GM19035 (cell line): ENCODE measurements at regions not wholly inside any gene's neighbourhood (a gene's known extent, or its start where the extent isn't known, plus 50 kb on each side); places are given as distances from the start of the nearest gene placed in this dataset.
"Not testable (repeated sequence)": the region's sequence is repeated elsewhere in the genome, so short reads cannot be mapped to it uniquely, and the experiment has no call there.

ENCODE experiments used
- ATAC-seq: cut with Tn5 transposase; IDR thresholded peaks from one replicate; pipeline ENCODE4 v1.9.1; 2021; ENCODE audit not compliant: unreplicated experiment

DNA sequence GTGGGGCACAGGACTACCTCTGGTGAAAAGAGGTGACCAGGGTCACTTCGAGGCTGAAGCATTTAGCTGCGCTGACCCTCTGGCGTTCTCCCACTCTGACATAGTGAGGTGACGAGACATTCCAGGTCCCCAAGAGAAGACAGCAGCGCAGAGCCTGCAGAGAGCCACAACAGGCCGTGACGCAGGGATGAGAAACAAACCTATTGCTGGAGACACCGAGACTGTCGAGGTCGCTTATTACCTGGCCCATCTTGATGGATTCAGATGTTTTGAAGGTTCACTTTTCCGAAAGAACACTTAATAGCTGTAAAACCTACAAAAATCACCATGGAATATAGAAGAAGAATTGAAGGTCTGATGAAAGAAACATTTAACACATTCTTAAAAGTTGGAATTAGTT, 466.3 kb downstream of the NR2F2 start:
- ATAC-seq: no peak

DNA sequence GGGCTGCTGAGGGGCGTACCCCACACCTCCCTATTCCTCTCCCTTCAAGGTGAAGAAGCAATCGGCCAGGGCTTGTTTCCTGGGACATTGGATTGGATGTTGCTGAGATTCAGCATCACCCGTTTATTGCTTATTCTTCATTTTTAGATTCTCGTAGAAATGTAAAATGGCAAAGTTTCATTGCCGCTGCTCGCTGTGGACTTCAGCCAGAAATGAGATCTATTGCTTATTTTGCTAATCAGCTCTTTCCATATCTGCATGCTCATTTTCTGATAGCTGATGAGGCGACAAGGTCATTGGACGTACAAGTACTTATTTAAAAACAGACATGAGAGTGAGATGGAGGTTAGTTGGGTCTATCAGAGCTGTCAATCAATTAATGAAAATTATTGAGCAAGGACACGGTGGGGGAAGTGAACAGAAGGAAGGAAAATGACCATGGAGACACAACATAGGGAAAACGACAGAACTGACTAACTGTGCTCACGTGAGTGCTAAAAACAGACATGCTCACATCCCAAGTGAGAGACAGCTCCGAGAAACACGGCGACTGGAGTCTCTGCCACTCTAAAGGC, 471.2 kb downstream of the NR2F2 start:
- no peak for ATAC-seq

DNA sequence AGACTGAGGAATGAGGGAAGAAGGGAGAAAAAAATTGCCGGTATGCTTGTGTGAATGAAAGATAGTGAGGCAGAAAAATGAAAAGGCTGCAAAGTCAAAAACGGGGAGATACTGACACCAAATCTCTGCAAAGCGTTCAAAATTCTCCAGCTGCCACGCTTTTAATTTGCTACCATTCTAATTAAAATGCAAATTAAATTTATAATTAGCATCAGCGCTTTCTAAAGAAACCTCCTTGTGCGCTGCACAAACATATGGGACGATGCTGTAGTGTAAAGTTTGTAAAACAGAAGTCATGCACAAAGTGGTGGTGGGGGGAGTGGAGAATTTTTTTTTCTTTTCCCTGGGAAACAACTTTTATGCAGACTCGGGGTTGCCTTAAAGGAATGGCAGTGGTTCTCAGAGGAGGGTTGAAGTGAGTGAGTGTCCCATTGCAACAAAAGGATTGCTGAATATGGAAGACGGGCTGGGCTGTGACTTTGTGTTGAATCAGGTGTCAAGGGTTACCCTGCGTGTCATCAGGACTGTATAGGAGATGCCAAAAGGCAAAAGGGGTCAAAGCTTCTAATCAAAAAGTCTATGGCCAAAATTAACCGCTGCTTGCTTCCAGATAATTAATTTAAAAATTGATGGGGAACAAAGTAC, 472.2 kb downstream of the NR2F2 start:
- no peak for ATAC-seq

DNA sequence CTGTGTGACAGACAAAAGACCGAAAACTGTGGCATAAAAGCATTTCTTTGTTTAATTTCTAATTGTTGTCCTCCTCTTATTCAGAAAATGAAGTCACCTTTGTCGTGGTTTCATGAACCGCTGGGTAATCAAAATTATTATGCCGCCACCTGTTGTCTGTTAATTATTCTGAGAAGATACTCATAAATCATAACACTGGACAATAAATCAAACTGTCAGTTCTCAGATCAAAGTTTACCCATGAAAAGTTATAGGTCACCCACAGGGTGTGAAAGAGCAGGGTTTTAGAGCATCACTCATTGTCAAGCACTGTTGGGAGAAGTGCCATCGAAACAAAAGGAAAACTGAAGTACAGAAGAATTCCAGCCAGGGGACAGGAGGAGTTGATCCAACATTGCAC, 474.3 kb downstream of the NR2F2 start:
- no peak for ATAC-seq

DNA sequence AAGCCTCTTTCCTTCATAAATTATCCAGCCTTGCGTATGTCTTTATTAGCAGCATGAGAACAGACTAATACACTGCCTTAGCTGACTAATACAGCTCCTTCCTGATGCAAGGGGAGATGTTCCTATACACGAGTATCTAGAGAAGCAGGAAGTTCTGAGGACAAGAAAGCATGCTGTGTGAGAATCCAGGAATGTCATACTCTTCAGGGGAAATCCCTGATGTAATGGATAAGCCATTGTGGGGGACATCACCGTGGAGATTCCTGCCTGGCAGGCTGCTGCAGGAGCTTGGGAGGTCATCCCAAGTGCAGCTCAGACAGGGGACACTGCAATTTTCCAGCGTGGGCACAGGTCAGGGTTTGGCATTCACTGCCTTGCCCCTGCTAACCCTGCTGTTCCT, 476.9 kb downstream of the NR2F2 start:
- no peak for ATAC-seq

DNA sequence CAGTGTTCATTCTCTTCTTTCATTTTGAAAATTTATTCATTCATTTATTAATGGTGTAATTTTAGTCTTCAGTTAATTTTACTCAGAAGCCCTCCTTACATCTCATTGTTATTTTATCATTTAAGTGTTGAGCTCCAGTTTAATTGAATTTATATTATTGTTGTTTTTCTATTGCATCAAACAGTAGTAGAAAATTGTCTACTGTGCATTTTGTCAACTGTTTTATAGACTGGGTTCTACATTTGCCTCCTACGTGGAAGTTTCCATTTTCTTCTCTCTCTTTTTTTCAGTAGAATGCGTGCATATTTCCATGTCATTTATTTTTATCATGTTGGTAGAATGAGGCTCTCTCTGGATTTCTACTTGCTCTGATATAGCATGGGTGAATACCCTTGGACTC, 487.4 kb downstream of the NR2F2 start:
- ATAC-seq: no peak

DNA sequence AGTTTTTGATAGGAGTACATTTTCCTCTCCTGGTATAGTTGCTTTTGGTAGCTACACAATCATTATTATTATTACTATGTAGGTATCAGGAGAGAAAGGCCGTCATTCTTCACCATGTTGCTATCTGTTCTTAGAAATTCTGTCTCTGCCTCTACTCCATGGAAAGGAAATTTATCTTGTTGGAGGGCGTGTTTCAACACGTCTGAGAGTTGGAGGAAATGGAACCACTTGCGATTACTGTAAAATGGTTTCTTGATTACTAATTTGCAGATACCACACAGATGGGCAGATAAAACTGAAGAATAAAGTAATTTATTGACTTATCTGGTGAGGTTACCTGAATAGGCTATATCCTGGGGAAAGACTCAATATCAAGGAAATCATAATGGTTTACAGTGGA, 488.4 kb downstream of the NR2F2 start:
- ATAC-seq: no peak

DNA sequence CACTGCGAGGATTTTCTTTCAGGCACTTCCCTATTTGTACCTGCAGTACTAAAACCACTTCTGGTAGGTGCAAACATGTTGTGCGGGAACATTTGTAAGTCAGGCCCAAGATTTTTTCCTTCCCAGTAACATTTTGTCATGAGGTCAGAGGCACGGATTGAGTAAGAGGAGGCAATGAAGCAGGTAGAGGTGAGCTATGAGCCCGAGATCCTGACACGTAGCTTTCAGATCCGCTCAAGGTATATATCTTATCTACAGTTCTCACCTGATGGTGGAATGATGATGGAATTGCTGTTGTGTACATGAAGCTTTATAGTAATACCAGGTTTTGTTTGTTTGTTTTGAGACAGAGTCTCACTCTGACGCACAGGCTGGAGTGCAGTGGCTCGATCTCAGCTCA, 497.5 kb downstream of the NR2F2 start:
- no peak for ATAC-seq

DNA sequence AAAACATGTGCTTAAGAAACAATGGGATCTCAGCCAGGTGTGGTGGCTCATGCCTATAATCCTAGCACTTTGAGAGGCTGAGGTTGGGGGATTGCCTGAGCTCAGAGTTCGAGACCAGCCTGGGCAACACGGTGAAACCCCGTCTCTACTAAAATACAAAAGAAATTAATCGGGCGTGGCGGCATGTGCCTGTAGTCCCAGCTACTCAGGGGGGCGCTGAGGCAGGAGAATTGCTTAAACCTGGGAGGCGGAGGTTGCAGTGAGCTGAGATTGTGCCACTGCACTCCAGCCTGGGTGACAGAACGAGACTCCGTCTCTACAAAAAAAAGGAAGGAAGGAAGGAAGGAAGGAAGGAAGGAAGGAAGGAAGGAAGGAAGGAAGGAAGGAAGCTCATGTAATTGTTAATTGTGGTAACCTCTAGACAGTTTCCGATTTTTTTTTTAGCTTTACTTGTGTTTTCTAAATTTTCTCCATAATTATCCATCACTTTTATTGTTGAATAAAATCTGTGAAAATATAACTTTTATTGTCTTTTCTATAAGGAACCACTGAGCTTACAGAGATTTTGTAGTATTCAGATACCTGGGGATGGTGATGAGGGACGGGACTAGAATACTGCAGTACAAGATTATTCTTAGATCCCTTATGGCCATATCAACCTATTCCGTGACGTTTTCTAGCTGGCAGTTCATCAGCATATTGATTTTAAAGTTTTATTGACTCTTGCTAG, 506.9 kb downstream of the NR2F2 start:
- no peak for ATAC-seq

DNA sequence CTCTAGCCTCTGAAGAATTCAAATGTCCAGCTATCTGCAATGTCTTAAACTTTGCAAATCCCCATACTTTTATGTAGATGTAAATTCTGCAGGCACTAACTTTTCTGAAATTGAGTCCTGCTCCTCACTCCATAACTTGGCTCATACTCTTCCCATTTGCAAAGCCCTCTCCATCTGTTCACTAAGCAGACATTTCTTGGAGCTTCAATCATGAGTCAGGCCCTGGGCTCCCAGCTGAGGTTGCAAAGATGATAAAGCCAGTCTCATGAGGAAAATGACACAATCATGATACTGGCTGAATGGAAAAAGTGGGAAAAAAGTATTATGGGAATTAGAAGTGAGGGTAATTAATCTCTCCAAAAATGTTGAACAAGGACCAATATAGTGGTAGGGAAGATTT, 507.6 kb downstream of the NR2F2 start:
- ATAC-seq: no peak

DNA sequence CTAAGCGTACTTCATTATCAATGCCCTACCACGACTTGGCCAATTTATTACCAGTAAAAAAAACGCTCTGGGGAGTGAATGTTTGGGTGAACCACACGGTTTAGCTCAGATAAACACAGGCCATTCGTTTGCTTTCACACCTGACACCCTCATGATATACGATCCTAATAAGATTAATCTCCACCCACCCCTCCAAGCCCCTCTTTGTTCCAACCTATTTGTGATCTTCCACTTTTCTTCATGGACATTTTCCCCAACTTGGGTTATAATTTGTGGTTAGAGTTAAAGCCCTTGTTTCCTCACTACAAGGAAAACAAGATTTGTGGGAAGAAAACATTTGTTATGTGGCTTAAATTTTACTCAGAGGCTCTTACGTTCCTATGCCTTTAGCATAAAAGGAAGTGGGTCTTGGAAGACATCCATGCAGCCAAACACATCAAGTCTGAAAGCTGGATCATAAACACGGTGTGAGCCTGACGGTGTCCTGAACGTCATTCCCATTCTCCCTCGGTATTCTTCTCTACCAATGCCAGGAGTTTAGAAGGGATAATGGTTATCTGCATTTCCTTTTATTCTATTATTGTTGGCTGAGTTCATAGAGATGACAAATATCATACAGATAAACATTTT, 518.9 kb downstream of the NR2F2 start:
- no peak for ATAC-seq

DNA sequence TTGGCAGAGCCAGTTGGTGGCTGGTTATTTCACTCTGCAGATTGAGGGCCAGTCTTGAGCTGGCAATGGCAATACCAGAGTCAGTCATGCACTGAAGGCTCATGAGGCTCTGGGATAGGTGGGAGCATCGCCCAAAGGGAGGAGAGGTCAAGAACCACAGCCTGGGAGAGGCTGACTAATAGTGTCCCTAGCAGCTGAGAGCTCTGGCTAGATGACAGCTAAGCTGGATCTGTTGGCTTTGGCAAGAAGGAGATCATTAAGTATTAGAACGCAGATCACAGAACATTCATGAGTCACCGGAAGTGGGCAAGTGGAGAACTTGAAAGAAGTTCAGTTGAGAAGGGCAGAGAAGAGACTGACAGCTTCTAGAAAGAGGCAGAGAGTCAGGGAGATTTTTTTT, 521.1 kb downstream of the NR2F2 start:
- ATAC-seq: no peak

DNA sequence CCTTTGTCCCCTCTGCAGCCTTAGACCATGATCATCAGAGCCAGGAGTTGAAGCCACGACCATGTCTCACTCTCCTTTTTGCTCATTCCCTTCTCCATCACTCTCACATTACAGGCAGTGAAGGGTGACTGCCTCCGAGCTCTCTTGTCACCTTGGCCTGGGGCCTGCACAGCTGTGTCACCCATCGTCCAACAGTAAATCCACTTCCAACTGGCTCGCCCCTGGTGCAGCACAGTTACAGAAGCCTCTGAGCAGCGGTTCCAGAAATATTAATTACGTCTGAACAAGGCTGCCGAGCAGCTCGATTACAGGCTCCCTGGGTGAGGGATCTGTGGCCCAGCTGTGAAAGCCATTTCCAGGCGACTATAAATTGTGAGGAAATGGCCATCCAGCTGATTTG, 528.2 kb downstream of the NR2F2 start:
- ATAC-seq: no peak

DNA sequence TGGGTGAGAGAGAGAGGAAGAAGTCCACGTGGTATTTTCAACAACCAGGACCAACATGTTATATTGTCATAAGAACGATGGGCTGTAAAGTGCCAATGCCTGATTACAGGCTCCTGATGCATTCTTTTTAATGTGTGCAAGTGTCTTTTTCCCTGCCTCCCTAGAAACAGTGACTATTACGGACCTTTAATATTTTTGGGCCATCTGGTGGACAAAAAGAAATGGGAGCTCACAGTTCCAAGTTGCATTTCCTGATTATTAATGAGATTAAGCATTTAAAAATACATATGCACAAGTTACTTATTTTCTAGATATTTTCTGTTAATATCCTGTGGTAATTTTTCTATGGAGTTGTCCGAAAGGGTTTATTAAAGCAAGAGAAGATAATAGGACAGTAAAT, 530.2 kb downstream of the NR2F2 start:
- no peak for ATAC-seq

DNA sequence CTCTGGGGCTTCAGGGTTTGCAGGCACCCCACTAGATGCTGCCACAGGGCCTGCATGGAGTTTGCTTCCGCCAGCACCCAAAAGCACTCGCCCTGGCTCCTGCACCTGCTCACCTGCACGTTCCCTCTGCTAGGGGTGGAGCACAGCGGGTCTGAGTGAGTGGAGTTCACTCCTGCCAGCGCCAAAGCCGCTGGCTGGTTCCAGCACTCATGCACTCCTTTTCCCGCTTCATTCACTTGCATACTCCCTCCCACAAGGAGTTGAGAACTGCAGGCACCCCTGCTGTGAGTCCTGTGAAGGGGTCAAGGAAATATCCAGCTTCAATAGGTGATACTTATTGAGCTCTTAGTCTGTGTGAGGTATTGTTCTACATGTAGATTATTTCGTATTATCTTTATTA, 537.5 kb downstream of the NR2F2 start:
- no peak for ATAC-seq

DNA sequence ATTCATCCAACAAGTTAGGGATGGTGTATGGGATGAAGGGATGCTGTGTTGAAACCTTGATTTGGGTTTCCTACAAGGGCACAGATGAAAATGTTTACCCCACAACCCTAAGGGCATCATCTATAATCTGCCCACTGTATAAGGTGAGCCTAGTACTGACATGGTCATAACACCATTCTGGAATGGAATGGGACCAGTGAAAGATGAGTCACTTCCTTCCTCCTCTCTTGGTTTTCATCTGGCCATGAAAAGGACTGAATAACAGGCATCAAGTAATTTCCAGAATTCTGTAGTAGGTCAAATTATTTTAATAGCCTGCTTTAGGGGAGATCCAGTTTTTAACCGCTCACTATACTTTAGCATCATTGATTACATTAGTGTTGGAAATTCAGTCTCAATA, 538.6 kb downstream of the NR2F2 start:
- ATAC-seq: no peak

DNA sequence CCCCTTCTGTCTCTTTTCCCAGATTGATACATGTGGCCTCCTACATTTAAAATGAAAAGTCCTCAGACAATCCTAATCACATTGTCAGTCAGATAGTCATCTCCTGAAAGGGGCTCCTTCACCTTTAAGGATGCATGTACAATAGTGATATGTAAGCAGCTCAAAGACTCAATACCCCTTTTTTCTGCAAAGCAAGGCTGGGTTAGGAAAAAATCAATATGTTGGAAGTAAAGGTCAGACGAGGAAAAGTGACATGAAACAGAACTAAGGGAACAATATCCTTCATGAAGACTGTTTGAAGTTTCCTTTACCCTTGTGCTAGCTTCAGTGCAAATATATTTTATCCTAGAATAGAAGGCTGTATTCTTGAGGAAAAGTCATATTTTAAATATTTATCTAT, 539.3 kb downstream of the NR2F2 start:
- no peak for ATAC-seq

DNA sequence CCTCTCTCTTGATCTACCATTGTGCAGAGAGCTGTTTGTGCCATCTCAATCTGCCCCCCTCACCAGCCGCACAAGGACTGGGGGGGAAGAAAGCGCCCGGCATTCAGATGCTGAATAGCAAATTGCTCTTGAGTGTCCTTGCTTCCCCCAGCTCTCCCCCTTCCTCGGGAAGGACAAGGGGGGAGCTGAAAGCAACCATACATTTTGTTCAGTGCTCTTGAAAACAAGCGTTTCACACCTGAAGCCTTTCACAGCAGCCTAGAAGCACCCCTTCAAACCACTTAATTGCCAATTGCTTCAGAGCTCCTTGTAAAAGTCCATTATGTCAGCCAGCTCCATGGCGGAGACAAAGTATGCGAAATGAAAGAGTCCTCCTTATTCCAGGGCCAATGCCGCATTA, 540.1 kb downstream of the NR2F2 start:
- ATAC-seq: no peak

DNA sequence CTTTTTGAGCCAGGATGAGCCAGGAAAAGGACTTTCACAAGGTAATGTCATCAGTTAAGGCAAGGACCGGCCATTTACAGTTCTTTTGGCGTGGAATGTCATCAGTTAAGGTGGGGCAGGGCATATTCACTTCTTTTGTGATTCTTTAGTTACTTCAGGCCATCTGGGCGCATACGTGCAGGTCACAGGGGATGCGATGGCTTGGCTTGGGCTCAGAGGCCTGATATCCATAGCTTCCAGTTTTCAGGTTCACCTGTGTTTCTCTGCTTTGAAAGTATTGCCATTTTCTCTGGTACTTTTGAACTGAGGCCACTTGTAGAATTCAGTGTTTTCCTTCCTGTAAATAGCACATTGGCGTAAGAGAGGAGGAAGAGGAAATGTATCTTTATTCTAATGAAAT, 546.9 kb downstream of the NR2F2 start:
- not testable (repeated sequence) for ATAC-seq

DNA sequence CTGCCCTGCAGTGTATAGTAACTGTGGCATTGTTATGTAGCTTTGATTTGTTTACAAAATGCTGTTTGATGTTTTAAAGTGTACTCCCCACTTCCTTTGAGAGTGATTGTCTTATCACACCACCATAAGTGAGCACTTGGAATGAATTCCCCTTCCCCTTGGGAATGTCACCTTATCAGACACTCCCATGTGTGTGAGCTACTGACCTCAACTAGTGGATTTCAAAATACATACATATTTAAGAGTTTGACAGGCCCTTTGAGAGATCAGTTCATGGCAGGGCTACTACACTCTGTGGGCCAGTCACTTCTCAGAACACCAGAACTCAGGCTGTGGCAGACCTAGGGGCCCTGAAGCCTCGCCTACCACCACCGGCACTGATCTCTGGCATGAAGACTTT, 547.6 kb downstream of the NR2F2 start:
- ATAC-seq: no peak

DNA sequence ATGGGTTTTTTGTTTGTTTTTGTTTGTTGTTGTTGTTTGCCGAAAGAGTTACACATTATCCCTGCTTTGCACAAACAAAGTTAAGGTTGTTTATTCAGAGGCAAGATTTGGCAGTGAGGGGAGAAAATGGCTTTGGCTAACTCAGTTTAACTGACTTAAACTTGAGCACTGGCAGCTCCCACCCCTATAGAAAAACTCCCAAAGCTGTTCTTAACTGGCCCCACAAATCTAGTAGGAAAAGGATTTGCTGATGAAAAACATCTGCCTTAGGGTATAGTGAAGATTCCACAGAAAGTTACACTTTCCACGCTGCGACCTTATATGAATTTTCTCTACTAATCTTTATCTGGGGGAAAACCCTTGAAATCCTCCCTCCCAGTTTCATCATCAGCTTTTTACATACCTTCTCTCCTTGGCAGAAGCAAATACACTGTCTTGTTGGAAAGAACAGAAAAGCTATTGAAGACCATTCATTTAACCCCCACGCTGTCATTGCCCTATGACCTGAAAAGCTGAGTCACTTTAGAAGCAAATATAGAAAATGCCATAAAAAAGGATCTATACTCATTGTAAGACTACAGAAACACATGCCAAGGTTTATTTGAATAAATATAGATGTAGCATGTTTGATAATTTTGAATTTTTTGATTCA, 551.7 kb downstream of the NR2F2 start:
- no peak for ATAC-seq

DNA sequence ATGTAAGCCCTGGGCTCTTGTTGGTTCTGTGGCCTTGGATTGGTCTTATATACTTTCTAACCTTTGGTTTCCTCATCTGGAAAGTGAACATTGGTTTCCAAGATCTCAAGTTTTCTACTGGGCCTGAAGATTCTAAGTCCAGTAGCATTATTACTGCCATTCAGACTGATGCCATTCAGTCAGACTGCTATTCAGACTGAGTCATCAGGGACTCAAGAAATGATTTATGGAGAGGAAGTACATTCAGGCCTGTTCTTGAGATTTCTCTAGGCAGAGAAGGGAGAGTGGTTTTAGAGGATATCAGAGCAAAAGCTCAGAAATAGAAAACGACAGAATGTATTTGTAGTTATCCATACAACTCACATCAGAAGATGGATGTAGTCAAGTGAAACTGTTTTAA, 557.2 kb downstream of the NR2F2 start:
- ATAC-seq: no peak
